Omental fat pad (tissue), 3 donors: ENCODE measurements at regions not wholly inside any gene's neighbourhood (a gene's known extent, or its start where the extent isn't known, plus 50 kb on each side); places are given as distances from the start of the nearest gene placed in this dataset.
"Not testable (repeated sequence)": the region's sequence is repeated elsewhere in the genome, so short reads cannot be mapped to it uniquely, and the experiment has no call there.

Source experiments
- ATAC-seq: fragments of 150-250 bp; one replicate; pipeline ENCODE4 v1.9.1; 2016; ENCODE audit warnings: mild to moderate bottlenecking, moderate library complexity; ENCODE audit not compliant: low FRiP score
- DNase-seq: peaks from one replicate; pipeline ENCODE4 v3.0.0-alpha.2; 2019; ENCODE audit warnings: low spot score
- TF ChIP-seq, protein P1 (sequence below), 3 donors: fragments of 450-650 bp; IDR thresholded peaks; one replicate each; pipeline ENCODE4 v1.5.1; 2016 to 2017; ENCODE audit warnings: antibody characterized with exemption in 3 of 3, mild to moderate bottlenecking in 3 of 3, moderate library complexity in 2 of 3

DNA sequence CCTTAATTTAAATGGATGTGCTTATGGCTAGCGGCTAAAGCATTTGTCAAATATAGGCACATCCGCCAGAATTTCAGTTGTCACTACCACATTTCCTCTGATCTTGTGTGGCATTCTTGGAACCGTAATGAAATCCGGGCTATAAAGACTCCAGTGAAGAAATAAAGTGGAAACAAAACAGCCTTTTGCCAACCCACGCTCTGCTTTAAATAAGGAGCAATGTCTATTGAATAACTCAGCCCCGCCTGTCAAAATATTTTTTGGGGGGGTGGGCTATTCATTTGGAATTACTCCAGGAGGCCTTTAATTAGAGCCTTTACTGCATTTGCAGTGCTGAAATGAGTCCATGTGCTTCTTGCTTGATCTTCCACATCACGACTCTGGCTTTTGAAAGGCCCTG lies 179.6 kb upstream of the RPH3A start:
- DNase-seq, result no peak
- no peak for ATAC-seq
- TF ChIP-seq, protein P1, sequence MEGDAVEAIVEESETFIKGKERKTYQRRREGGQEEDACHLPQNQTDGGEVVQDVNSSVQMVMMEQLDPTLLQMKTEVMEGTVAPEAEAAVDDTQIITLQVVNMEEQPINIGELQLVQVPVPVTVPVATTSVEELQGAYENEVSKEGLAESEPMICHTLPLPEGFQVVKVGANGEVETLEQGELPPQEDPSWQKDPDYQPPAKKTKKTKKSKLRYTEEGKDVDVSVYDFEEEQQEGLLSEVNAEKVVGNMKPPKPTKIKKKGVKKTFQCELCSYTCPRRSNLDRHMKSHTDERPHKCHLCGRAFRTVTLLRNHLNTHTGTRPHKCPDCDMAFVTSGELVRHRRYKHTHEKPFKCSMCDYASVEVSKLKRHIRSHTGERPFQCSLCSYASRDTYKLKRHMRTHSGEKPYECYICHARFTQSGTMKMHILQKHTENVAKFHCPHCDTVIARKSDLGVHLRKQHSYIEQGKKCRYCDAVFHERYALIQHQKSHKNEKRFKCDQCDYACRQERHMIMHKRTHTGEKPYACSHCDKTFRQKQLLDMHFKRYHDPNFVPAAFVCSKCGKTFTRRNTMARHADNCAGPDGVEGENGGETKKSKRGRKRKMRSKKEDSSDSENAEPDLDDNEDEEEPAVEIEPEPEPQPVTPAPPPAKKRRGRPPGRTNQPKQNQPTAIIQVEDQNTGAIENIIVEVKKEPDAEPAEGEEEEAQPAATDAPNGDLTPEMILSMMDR (IDR thresholded peaks at IDR 0.05), result no peak

DNA sequence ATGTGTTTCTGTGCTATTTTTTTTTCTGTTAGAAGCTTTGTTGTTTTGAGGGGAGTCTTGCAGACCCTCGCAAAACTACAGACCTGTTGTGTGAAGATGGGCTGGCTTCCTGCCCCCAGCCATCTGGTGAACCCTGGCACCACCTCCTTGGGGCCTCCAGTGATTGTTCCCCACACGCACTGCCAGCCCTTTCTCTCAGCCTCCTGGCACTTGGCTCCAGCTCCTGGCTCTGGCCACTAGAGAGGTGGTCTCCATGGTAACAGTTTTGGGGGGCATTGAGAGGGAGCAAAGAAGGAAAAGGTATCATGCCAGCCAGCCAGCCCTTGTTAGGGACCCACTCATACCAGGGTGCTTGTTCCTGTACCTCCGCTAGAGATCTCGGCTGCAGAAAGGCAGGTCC lies 176.4 kb upstream of the RPH3A start:
- ATAC-seq (no peak), DNase-seq (no peak)
- TF ChIP-seq, protein P1 (IDR thresholded peaks at IDR 0.05), result no peak

DNA sequence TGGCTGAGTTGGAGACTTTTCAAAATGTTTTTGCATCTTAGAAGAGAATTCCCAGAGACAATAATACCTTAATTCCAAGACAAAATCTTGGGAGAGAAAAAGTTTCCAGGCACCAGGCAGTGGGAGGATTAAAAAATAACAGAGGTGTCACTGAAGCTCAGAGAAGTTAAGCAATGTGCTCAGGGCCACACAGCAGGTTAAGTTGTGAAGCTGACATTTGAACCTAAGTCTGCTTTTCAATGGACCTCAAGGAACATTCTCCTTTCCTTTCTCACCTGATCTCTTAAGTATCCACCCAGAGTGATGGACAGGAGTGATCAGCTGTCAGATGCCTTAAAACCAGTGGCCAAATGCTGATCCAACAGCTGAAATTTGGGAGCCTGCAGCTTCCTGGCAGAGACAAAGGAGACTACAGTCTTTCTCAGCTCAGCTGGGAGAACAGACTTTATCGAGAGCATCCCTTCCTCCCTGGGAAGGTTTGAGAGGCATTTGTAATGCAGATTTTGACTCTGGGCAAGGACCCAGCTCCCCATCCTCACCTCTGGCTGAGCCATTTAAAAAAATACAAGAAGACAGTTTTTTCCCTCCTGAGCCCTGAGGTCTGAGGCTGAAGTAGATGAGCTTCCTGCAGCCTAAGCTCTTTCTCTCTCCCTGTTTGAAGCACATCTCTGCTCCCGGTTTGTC lies 174.9 kb upstream of the RPH3A start:
- DNase-seq (no peak), ATAC-seq (no peak)
- TF ChIP-seq, protein P1 (IDR thresholded peaks at IDR 0.05), result no peak

DNA sequence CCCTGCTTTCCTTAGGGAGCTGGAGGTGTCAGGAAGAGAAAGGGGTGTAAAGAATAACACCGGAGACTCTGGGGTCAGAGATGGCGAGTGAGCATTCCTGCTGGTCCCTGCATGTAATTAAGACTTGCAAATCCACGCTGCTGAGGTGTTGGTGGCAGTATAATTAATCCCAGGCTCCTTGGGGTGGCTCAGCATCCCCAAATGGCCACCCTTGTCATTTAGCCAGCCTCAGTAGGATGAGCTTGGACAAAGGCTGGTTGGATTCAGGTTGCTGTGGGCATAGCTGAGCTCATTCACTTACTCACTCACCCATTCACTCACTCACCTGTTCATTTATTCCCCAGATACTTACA lies 174.4 kb upstream of the RPH3A start:
- no peak for ATAC-seq
- no peak for DNase-seq
- TF ChIP-seq, protein P1 (IDR thresholded peaks at IDR 0.05), result no peak

DNA sequence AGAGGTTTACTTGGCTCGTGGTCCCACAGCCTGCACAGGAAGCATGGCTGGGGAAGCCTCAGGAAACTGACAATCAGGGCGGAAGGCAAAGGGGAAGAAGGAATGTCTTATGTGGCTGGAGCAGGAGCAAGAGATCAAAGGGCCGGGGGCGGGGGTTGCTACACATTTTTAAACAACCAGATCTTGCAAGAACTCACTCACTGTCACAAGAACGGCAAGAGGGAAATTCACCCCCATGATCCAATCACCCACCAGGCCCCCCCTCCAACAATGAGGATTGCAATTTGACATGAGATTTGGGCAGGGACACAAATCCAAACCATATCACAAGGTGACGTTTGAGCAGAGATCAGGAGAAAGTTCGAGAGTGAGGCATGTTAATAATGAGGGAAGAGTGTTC lies 163.7 kb upstream of the RPH3A start:
- ATAC-seq, result no peak
- DNase-seq, result no peak
- TF ChIP-seq, protein P1 (IDR thresholded peaks at IDR 0.05), result no peak

DNA sequence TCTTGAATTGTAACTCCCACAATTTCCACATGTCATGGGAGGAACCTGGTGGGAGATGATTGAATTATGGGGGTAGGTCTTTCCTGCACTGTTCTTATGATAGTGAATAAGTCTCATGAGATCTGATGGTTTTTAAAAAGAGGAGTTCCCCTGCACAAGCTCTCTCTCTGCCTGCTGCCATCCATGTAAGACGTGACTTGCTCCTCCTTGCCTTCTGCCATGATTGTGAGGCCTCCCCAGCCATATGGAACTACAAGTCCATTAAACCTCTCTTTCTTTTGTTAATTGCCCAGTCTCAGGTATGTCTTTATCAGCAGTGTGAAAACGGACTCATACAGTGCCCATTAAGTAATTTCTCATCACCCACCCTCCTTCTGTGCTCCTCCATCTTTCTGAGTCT lies 159.6 kb upstream of the RPH3A start:
- DNase-seq, result not testable (repeated sequence)

DNA sequence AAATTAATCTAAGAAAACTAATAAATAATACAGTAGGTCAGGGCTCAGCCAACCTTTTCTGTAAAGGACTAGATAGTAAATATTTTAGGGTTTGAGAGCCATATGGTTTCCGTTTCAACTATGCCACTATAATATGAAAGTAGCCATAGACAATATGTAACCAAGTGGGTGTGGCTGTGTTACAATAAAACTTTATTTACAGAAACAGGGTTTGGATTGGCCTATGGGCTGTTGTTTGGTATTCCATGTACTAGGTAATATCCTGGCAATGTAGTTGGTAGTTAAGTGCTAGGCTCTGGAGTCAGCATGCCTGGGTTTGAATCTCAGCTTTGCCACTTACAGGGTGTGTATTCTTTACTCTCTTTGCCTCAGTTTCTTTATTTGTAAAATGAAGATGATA lies 156.5 kb upstream of the RPH3A start:
- TF ChIP-seq, protein P1 (IDR thresholded peaks at IDR 0.05), result no peak
- DNase-seq, result no peak
- ATAC-seq, result no peak

More for the DNA sequence above, 159.6 kb upstream of the RPH3A start:
- ATAC-seq, result not testable (repeated sequence)
